GOT3 (cell line): ENCODE measurements at regions not wholly inside any gene's neighbourhood (a gene's known extent, or its start where the extent isn't known, plus 50 kb on each side); places are given as distances from the start of the nearest gene placed in this dataset.
"Not testable (repeated sequence)": the region's sequence is repeated elsewhere in the genome, so short reads cannot be mapped to it uniquely, and the experiment has no call there.

Source experiments
- DNase-seq: peaks from one replicate; lab custom pipeline; 2025; ENCODE audit warnings: mixed read lengths; lab: John Stamatoyannopoulos, UW

DNA sequence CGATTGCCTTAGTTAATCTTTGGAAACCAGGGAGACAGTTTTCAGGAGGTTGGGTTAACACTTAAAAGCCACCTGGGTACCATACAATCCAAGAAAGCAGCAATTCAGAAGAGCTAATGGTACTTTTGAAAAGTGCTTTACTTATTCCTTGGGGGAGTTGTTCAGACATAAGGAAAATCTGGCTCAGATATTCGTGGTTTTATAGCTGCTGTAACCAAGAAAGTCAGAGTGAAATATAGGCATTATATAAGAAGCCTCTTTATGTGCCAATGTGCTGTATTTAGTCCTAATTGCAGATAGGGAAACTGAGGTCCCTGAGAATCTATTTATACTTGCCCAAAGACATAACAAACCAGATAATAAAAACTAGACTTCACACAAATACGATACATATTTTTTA is 387.5 kb downstream of the COG6 start:
- no peak for DNase-seq

DNA sequence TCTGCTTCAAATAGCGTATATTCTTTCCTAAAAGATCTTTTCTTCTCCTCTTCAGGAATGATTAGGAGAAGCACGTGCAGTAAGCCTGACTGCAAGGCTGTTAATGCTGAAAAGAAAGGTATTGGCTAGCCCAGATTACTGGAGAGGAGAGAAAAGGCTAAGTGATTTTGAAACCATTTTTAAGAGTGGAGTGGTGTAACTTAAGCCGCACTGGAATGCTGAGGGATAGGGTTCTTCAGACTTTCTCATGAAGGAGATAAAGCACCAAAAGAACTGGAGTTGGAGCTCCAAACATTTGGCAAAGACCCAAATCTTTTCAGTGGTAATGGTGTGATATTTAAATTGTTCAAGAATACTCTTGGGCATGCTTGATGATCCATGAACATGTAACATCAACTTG is 388.3 kb downstream of the COG6 start:
- no peak for DNase-seq

DNA sequence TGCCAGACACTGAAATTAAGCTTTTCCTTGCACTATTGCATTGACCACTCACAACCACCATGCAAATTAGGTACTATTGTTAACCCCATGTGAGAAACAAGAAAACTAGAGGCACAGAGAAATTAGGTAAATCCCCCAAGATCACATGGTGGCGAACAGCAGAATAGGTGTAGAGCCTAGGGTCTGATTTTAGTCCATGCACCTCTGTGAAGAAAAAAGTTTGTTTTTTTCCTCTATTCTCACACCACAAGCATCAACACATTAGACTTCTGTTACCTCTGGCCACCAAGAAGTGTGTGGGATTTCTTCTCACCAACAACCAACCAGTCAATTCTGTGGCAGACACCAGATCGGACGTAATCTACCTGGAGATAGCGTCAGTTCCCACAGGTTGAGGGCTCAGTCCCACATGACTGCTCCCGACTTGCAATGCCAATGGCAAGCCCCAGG is 391.9 kb downstream of the COG6 start:
- DNase-seq = no peak

DNA sequence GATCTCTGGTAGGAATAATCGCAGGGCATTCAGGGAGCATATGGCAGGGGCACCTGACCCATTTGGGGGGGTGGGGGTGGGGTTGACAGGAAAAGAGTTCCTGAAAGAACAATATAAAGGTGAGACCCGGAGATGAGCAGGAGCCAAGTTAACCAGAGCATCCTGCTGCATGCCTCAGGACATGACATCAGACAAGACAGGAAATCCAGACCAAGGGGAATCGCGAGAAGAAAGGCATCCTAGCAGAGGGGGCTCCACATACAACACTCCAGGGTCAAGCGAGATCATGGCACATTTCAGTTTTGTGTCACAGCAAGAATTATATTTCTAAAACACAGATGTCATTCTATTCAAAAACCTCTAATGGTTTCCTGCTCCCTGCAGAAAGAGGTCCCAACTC is 393.1 kb downstream of the COG6 start:
- DNase-seq = no peak

DNA sequence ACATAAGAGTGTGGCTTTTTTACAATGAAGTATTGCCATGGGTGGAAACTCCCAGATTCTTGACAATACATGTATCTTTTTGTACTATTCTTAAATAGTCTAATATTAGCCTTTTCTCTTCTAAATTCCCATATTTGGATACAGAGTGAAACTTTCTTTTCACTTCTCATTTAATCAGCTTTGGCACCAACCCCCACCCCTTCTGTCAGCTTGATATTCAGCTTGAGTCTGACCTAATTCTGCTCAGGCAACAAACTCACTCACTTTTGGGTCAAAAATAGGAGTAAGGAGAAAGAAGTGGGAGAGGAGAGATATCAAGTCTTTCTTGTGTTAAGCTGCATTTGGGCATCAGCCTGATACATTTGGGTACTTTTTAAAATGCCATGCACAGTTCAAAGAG is 397.5 kb downstream of the COG6 start:
- no peak for DNase-seq

DNA sequence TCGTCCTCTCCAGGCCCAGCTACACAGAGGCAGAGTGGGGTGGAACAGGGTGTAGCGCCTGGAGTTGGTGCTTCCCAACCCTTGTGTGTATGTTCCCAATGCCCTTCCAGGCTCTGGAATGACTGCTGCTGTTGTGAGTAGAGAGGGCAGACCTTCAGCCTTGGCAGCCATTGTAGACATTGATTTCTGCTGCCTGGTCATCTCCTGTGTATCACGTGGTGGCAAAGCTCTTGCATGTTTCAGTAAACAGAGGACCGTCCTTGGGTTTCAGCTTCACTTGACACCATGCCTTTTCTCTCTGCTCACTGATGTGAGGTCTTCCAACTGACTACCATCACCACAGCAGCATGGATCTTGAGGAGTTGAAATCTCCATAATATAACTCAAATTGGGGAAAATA is 397.9 kb downstream of the COG6 start:
- no peak for DNase-seq

DNA sequence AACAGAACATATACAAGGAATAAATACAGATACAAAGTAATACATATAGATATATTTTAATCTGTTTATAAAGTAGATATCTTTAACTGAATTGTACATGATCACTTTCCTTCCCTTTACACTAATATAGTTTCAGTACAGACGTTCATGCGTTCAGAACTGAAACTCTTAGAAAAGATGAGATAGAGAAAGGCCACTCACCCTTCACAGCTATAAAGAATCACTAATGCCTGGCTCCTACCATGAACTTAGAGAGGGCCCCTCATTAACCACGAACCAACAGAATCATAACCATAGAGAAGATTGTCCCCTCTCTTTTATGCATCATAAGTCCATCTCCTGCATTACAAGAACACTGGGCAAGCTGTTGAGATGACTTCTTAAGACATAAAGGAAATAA is 399.0 kb downstream of the COG6 start:
- DNase-seq = not testable (repeated sequence)

DNA sequence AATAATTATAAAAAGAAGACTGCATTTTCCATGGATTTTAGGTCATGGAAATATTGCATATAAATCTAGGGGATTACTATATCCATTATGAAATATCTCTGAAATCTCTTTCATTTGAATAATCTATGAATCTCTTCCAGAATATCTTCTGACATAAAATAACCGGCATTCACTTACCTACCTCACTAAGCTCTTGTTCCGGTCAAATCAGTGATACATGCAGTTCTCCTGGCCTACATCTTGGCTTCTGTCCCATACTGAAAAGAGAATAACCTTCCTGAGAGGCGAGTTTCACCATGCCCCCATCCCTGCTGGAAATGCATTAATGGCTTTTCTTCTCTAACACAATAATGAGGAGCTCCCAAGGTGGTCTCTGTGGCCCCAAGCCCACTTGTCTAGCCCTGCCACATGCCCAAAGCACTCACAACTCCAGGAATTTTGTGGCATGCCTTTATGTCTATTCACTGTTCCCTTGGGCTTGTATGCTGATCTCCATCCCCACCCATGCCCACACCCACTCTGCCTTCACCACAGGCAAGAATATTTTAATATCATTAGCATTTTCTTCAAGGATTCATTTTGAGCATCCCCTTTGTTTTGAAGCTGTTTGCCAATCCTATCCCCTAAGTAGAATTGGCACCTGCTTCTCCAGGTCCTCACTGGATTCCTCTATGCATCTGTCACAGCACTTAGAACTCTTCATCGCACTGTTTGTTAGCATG is 401.6 kb downstream of the COG6 start:
- DNase-seq = no peak

DNA sequence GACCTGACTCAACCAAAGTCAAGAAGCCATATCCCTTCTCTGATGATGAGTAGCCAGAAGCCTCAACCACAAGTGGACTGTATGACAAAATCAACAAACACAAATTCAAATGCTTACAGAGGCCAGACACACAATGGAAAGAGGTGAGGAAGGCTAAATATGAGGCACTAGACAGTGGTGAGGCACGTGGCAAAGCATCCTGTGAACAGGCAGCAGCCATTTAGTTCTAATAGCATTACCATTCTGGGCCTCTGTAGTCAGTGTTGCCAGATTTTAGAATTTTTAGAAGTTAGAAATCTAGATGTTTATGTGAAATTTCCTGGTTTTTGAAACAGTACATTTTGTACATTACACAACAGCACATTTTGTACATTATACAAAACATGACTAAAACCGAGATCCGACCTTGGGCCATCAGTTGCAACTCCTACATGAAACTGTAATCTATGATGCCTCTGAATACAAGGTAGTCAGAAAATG is 403.3 kb downstream of the COG6 start:
- no peak for DNase-seq

DNA sequence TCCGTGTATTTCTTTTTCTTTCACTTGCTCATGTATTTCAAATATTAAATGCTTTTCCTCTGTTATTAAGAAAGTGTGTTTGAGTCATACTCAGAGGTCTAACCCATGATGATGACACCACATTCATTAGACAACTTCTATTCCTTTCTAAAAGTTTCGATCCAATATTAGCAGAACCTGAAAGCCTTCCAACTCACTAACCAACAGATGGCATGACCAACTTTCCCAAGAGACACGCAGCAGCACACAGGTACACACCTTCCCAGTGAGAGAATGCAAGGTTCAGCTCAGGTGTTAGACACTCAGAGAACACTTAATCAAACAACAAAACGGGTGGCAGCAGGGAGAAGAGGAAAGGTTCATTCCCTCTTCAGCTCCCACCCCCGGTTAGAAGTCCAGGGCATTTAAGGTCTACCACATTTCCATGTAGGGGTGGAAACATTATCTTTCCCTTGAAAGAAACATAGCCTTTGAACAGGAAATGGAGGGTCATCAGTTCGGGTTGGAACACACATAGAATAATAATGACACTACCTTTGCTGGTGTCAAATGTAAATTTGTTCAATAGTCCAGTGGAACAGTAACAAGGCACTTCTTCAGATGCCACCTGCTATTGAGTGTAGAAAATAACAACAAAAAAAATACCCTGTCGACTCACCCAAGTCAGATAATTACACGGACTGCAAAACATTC is 404.2 kb downstream of the COG6 start:
- no peak for DNase-seq

DNA sequence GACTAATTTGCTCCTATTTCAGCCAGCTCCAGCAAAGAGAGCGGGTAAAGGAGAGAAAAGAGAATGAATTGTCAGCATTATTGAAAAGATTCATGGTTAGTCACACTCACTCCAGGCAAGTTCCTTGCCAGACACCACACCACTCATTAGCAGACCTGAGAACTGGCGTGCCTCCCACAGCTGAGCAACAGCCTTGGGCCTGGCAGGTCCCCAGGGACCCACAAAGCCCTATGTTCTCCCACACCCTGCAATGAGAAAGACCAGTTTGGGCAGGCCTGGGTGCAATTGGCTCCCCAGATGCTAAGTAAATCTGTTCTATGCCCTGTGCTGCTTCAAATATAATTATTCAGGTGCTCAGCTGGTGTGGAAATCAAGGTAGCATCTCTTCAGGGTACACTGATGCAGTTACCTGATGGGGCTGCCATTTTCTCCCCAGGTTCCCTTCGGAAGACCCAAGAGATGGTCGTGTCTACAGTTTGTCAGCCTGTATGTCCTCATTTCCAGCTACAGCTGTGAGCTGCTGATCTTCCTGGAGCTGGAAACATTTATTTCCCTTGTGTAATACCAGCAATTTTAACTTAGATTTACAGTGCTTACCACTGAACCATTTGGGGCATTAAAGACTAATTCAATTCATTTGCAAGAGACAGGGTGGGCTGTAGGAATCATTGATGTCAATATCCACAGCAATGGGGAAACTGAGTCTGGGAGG is 405.0 kb downstream of the COG6 start:
- DNase-seq = no peak

DNA sequence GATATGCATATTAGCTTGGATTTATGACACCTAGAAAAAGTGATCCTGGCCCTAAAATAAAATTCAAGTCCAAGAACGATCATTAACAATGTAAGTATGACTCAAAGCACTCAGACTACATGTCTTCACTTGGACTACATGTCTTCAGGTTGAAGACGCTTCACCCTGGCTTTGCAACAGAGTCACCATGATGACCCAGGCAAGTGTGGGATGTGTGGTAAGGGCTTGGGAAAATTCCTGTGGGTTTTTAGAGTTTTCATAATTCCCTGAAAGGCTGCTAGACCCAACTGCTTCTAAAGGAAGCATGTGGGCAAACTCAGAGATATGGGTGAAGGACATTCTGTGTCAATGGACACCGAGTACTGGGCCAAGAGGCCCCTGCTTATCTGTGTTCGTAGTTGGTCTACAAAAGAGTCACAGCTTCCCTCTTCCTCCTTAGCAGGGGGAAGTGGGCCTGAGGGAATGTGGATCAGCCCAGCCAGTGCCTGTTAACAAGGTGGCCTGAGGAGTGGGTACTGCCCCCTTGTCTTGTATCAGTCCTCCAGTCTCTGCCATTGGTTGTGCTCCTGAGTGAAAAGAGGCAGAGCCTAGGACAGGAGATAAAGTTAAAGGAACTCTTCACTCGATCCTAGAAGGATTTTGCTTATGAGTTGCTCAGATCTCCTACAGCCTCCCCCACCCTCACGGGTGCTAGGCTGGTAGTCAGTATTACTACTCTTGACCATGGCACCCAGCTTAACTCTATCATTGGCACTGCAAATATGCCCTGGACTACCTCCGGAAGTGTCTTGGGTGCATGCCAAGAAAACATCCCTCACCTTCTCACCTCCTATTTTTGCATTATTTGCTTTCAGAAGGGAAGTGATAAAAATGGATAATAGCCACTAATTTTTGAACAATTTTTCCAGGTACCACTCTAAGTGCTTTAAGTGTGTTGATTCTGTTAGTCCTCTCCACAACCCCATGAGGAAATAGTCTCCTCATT is 406.3 kb downstream of the COG6 start:
- no peak for DNase-seq

DNA sequence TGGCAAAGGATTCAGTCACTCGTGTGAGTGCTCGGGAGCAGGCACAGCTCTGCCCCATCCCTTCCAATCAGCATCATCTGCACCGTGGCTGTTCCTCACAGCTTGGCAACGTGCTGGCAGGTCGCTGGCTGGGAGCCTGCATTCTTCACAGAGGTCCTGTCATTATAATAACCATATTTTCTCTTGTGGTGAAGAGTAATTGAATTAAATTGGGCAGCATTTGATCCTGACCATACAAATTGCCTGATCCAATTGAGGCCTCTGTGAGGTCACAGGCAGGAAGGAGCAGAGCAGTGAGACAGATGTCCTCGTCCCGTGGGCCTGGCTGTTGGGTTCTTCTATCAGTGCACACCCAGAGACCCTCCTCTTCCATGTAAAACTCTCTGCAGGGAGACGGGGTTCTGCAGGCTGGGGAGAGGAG is 407.8 kb downstream of the COG6 start:
- DNase-seq = no peak

DNA sequence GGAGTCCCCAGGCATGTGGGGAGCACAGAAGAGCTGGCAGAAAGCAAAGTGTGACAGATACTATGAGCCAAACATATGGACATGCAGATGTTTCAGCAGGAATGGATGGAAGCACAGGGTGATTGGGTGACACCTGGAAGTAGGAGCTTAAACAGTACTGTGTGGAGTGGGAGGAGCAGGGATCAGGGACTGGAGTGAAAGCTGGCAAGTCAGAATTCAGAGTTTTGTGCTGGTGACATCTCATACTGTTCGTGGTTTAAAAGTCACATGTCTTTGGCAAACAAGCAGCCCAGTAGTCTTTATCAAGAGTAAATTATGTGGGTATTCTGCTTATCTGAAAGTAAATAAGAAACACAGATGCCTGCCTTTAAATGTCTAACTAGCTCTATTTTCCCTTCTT is 408.2 kb downstream of the COG6 start:
- no peak for DNase-seq

DNA sequence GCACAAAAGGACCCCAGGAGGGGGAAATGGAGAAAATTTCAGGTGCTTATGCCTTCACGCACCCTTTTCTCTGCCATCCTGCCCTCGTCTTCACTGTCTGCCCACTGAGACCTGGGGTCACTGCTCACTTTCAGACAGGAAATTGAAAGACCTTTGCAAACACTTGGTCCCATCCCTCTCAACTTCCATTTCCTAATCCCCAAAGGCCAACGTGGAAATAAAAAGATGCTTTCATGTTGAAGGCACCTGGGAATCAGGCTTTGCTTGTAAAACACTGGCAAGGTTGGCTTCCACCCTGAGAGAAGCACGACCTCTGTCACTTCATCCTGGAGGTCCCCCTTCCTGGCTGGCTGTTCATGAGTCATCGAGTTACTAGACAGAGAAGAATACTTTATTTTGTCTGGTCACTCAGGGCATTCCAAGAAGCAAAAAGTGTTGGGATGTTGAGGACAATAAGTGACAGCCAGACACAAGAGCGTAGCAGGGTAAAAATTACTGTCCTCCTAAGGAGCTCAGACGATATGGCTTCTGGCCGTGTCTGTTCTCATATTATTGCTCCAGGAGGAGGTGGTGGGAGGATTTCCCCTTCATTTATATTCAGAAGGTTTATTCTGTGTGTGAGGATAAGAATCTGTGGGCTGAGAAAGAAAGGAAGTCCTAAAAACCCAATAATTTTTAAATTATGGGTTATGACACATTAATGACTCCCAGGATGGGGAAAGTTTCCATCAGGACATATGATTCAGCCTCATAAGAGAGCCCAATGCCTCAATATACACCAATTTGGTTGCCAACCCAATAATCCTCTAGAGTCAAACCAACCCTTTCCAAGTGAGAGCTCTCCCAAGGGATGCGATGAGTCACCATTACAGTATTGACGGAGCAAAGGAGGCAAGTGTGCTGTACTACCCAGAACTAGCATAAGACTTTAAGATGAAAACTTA is 409.0 kb downstream of the COG6 start:
- no peak for DNase-seq

DNA sequence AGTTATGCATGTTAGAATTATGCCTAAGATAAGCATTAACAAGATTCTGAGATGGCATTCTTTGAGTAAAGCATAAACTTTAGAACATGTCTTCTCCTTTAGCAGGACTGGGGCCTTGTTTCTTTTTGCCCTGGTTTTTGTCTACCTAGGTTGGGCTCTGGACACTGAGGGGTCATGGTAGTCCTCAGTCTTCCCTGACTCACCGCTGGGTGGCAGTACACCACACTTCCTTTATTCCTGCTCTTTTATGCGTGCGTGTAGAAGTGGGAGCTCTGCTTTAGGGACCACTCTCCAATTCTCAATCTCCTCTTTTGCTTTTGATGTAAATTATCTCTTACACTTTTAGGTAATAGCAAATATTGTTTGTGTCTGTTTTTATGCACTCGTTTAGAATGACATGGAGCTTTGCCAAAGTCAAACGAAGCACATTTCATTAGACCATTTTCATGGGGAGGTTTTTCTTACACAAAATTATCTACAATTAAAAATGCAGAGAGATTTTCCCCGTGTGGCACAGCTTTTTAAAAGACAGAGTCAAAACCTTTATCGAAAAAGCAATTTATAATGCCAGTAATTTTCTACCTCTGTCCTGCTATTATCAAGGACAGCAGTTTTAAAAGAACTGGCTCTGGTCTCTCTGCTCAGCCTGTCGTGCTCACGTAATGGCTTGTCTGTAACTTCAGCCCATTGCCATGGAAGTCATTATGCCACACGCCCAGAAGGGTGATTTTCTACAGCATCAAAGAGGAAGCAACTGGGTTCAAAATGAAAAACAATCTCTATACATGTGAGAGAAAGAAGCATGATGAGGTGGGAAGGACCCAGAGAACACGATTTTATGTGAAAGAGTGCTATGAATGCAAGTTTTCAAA is 413.9 kb downstream of the COG6 start:
- no peak for DNase-seq

DNA sequence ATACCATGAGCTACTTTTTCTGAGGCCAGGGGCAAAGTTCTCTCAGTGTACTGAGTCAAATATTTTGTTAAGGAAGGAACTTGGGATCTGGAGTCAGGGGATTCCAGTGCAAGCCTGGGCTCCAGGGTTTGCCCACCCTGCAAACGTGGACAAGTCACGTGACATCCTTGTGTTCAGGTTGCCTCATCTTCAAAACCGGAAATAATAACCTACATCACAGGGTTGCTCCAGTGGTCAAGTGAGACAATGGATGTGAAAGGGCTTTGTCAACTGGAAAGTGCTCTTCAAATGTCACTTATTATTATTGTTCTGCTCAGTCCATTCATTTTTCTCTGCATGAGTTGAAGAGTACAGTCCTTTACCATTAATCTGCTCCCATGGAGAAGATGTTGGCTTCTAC is 414.9 kb downstream of the COG6 start:
- no peak for DNase-seq

DNA sequence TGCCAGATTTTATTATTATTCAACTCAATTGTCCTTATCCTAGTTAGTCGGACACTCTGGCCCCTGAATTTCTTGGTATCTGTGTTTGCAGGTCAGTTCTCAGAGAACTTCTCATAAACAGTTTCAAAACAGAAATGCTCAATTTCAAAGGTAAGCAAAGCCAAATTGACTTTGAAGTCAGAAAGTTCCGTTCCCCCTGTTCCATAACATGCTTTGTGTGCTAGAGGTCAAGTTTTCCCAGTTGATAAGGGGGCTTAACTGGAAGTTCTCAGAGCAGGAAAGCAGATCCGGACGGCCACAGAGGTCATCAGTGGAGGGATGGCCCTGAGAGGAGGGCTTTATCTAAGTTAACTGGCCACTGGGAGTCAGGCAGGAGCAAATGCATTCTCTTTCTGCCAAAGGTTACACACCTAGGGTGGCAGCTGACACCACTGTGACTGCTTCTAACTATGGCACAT is 417.2 kb downstream of the COG6 start:
- DNase-seq = no peak

DNA sequence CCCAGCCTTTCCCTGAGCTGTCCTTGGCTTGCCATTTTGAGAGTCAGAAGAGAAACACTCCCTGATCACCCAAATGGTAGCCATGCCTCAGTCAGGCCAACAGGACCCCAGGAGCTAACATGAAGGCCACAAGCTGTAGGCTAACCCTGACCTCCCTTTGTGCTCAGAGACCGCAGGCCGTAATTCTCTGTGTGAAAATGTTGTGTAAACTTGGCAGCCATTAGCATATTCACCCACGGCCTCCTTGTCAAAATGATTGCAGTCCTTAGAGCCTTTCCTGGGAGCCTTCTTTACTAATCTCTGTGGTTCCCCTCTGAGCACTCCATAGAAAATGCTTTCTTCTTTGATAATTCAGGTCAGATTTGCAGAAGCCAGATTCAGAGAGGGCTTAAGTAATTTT is 418.9 kb downstream of the COG6 start:
- DNase-seq = no peak

DNA sequence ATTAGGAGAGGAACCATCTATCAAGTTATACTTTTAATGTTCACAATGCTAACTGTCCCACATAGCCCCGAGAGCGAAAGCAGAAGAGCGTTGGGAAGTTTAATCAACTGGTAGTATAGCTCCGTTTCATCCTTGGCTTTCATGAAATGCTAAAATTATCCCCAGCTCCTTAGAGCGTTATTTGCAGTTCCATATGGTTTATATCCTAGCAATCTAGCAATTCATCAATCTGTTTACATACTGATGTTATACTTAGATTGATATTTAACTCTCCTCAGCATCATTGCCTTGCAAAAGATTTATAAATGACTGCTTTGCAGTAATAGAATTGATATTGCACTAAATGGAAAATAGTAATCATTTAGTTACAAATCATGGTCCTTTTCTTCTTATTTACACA is 419.8 kb downstream of the COG6 start:
- no peak for DNase-seq
